NB4 (cell line): ENCODE measurements at regions not wholly inside any gene's neighbourhood (a gene's known extent, or its start where the extent isn't known, plus 50 kb on each side); places are given as distances from the start of the nearest gene placed in this dataset.

Experiments used
- DNase-seq: peaks from one replicate; pipeline ENCODE4 v3.0.0; 2010; ENCODE audit warnings: low read depth
- H3K4me3 ChIP-seq: one replicate; pipeline ENCODE4 v1.5.1; 2011; ENCODE audit warnings: mild to moderate bottlenecking, low read depth, low read length, moderate library complexity
- MYC ChIP-seq: IDR thresholded peaks from 2 replicates; pipeline ENCODE4 v1.6.1; 2011; ENCODE audit warnings: low read depth, low read length
- POLR2A ChIP-seq: IDR thresholded peaks from 2 replicates; pipeline ENCODE4 v1.6.1; 2011; ENCODE audit warnings: mild to moderate bottlenecking; ENCODE audit not compliant: insufficient read length; ENCODE audit errors: extremely low read depth
- TF ChIP-seq, protein P1 (sequence below): IDR thresholded peaks from one replicate; pipeline ENCODE4 v1.5.1; 2012; ENCODE audit warnings: low read depth, low read length
- TF ChIP-seq, protein P2 (sequence below): IDR thresholded peaks from 2 replicates; pipeline ENCODE4 v1.6.1; 2011; ENCODE audit warnings: low read depth, low read length

DNA sequence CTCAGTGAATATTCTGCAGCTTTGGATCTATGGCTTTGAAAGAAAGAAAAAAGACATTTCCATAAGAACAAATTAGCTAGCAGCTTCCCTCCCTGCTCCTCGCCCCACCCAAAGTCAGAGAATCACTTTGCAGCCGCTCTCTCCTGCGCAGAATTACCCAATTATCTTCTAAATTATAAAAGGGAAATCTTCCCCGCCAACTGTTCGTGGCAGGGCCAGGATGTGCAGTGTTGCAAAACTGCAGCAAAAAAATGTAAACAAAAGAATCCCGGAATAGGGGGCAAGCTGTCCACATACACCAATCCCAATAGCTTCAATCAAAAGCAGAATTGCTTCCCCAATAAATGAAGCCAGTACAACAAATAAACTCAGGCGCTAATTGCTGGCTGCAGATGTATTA is 510.6 kb downstream of the RBFOX1 start:
- DNase-seq, result no peak
- H3K4me3 ChIP-seq, result no peak overlapping the region
- no peak for TF ChIP-seq MYC
- TF ChIP-seq, protein P1, sequence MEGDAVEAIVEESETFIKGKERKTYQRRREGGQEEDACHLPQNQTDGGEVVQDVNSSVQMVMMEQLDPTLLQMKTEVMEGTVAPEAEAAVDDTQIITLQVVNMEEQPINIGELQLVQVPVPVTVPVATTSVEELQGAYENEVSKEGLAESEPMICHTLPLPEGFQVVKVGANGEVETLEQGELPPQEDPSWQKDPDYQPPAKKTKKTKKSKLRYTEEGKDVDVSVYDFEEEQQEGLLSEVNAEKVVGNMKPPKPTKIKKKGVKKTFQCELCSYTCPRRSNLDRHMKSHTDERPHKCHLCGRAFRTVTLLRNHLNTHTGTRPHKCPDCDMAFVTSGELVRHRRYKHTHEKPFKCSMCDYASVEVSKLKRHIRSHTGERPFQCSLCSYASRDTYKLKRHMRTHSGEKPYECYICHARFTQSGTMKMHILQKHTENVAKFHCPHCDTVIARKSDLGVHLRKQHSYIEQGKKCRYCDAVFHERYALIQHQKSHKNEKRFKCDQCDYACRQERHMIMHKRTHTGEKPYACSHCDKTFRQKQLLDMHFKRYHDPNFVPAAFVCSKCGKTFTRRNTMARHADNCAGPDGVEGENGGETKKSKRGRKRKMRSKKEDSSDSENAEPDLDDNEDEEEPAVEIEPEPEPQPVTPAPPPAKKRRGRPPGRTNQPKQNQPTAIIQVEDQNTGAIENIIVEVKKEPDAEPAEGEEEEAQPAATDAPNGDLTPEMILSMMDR, result no peak
- TF ChIP-seq, protein P2, sequence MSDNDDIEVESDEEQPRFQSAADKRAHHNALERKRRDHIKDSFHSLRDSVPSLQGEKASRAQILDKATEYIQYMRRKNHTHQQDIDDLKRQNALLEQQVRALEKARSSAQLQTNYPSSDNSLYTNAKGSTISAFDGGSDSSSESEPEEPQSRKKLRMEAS, result no peak
- TF ChIP-seq POLR2A, result no peak

DNA sequence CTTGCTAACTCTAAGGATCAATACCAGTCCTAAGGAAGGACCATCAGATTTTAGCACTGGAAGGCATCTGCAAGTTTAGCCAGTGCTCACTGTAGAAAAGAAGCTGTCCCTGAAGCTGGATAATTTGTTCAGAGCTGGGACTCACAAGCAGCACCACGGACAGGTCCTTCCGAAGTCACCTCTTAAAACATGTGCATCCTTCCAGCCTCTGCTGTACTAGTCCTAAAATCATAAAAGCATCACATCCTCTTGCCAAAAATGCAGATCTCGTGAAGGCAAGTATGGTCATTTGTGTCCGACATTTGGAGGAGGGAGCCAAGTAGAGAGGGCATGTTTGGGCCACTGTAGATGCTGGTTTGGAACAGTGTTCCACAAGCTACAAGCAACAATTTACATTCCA is 506.9 kb downstream of the RBFOX1 start:
- no peak overlapping the region for H3K4me3 ChIP-seq
- no peak for DNase-seq
- TF ChIP-seq, protein P2, result no peak
- TF ChIP-seq MYC (no peak), POLR2A (no peak)
- TF ChIP-seq, protein P1, result no peak

DNA sequence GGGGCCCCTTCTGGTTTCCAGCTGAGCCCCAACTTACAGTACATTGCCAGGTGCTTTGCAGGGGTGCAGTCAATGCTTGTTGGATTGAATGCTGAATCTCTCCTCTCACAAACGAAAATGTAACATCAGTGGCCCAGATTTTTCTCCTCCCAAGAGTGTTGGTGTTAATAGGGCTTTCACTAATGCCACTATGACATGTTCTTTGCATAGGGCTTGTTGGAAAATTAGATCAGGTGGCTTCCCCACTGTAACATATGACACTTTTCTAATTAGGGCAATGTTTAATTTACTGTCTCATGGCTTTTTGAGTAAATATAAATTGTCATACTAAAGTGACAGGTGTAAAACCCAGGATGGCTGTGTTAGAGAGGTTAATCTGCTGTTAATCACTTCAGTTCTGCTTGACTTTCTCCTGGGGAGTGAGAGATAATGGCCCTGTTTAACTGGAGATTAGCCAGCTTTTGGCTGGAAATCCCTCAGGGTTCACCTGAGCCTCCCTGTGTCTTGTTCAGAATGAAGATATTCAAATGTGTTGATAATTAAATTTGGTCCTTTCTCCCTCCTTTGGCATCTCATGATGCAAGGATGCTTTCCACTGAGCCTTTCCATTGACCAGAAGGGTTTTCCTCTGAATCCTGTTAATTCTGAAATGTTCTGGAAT is 502.3 kb downstream of the RBFOX1 start:
- TF ChIP-seq, protein P1, result no peak
- TF ChIP-seq POLR2A (no peak), MYC (no peak)
- TF ChIP-seq, protein P2, result no peak
- no peak for DNase-seq
- H3K4me3 ChIP-seq, result no peak overlapping the region

DNA sequence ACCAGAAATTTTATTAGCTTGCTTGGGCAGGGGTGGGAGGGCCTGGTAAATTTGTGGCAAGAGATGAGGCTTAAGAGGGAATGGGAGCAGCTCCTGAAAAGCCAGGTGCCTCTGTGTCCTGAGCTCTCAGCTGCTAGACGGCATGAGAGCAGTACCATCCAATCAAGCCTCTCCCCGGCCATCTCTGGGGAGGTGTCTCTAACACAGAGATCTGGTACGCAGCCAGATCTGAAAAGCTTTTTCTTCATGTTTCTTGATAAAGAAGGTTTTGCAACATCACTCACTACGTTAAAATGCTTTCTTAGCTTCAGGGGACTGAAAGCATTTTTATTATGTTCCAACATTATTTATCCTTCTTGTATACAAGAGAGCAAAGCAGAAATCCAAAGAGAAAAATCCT is 488.2 kb downstream of the RBFOX1 start:
- no peak overlapping the region for H3K4me3 ChIP-seq
- no peak for TF ChIP-seq MYC
- no peak for DNase-seq

DNA sequence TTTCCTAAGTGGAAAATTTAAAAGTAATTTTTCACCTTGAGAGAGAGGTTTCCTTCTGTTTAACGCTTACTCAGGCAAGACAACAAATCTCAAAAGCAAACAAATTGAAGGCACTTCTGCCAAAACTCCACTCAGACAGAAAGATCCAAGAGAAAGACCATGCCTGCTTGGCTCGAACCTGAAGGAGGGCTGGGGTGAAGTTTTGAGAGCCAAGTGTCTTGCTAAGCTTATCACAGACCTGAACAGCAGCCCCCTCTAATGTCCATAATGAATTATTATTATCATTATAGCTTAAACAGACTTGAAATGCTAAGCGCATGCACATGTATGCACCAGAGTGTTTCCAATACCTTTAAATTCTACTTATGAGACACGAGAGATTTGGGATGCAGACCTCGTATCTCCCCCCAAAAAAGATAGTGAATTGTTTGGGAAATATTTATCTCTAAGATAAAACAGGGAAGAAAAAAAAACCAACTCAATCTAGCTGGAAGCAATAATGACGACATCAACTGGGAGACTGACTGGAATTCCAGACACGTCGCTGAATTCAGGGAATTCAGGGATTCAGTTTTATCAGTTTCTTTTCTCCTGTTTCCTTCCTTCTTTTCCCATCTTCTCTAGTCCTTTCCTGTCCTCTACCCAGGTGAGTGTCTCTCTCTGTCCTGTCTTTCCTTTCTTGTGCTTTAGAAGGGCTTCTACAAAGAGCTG is 473.2 kb downstream of the RBFOX1 start:
- no peak for TF ChIP-seq POLR2A
- TF ChIP-seq, protein P1, result no peak
- TF ChIP-seq MYC, result no peak
- TF ChIP-seq, protein P2, result no peak
- H3K4me3 ChIP-seq, result no peak overlapping the region
- peak; percentile 3 for DNase-seq

DNA sequence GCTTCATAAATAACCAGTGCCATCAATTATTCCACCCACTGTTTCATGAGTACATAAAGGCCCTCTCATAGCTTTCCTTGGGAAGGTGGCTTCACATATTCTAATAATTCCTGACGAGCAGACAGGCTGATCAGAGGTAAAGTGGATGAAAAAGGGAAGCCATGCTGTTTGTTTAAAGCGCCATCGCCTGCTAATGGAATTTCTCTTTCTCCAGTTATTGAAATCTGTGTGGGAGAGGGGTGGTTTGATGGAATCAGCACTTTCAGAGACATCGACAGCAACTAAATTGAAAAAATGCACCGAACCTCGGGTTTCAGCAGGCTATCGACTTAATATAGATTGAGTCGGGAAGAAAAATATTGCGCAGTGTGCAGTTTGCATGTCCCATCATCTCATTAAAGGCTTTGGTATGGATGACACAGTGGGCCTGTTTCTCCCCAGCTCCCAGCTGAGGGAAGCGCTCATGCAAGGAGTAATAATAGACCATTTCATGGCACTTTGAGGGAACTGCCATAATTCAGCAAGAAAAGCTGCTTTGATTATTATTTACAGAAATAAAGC is 472.1 kb downstream of the RBFOX1 start:
- H3K4me3 ChIP-seq, result no peak overlapping the region
- TF ChIP-seq POLR2A (no peak), MYC (no peak)
- TF ChIP-seq, protein P1, result no peak
- TF ChIP-seq, protein P2, result no peak
- DNase-seq, result no peak
